Kidney capillary endothelial cell (primary cell): ENCODE measurements at regions not wholly inside any gene's neighbourhood (a gene's known extent, or its start where the extent isn't known, plus 50 kb on each side); places are given as distances from the start of the nearest gene placed in this dataset.

ENCODE experiments used
- DNase-seq: peaks from one replicate; pipeline ENCODE4 v3.0.0-alpha.2; 2018; ENCODE audit warnings: low spot score

- DNase-seq, result no peak
These were observed 95.2 kb downstream of the PDGFA start for GRCh38 chr7:424301-424935.

GRCh38 chr7:424961-425793, 94.5 kb downstream of the PDGFA start:
- no peak for DNase-seq

DNA sequence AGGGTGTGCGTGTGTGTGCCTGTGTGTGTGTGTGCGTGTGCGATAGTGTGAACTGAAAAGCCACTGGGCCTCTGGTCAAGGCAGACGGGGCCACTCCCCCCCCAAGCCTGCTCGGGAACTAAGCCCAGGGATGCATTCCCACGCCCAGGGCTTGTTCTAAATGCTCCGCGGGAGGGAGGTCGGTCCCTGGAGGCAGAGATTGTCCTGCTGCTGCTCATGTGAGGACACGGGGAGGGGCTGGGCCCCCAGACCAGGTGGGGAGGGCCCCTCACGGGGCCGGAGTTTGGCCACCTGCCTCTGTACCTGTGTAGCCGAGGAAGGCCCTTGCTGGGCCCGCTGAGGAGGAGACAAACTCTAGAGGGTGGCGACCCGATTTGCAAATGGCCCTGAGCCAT, 93.9 kb downstream of the PDGFA start:
- no peak for DNase-seq

GRCh38 chr7:426510-426909, 93.1 kb downstream of the PDGFA start:
- DNase-seq, result no peak

DNA sequence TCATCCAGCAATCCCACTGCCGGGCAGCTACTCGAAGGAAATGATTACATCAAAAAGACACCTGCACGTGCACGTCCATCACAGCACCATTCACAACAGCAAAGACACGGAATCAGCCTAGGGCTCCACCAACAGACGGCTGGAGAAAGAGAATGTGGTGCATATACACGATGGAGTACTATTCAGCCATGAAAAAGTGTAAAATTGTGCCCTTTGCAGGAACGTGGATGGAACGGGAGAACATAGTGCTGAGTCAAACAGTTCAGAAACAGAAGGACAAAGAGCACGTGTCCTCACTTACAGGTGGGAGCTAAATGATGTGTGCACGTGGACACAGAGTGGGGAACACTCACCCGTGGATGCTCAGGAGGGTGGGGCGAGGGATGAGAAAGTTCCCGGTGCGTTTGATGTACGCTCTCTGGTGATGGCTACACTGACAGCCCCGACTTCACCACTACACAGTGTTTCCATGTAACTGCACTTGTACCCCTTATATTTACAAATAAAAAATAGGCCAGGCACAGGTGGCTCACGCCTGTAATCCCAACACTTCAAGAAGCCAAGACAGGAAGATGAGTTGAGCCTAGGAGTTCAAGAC, 92.0 kb downstream of the PDGFA start:
- DNase-seq, result no peak

- no peak for DNase-seq
These were observed 91.3 kb downstream of the PDGFA start for GRCh38 chr7:428387-428786.

GRCh38 chr7:428927-429827, 90.5 kb downstream of the PDGFA start:
- no peak for DNase-seq

DNA sequence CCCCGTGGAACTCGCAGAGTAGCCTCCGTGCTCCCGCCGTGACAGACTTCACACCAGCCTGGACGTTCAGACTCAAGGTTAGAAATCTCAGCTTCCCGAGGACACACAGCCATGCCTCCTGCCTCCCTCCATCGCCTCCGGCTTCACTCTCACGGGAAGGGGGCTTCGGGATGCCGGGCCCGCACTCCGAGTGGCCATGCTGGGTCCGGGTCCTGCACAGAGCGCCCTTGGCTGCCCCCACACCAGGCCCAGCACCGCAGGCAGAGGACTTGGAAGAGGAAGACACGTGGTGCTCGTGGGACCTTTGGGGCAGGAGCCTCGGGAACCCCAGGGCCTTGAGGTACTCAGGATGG, 89.8 kb downstream of the PDGFA start:
- DNase-seq, result no peak

DNA sequence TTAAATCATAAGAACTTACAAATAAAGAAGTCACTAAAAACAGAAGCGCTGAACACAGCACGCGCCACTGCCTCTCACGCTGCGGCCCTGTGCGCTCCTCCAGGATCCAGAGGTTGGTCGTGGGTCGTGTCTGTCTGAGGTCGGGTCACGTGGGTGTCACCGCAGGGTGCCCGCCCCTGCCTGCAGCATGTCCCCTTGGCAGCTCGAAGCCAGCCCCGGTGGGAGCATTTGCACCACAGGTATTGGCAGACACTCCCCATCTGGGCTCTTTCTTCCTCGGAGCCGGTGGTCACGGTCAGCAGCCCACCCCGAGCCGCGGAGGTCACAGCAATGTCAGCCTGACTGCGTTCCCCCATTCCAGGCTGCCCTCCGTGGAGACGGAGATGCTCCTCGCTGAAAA, 88.6 kb downstream of the PDGFA start:
- no peak for DNase-seq

- no peak for DNase-seq
These were observed 88.0 kb downstream of the PDGFA start for GRCh38 chr7:431658-432111.

GRCh38 chr7:432256-432655, 87.4 kb downstream of the PDGFA start:
- DNase-seq, result no peak

- DNase-seq, result no peak
These were observed 86.7 kb downstream of the PDGFA start for GRCh38 chr7:432933-433332.

DNA sequence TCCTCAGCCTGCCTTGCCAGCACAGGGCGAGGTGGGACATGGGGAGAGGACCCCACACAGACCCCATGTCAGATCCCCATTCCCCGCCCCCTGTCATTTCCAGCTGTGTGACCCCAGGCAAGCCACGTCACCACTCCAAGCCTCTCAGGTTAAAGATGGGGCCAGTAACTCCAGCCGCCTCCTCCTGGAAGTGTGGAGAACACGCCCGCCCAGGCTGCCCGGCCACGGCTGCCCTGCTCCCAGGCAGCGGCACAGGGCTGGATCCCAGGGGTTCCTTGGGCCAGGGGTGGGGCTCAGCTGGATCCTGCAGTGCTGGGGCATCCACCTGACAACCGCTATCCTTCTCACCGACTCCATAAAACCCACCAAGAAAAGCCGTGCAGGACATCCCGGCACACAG, 86.1 kb downstream of the PDGFA start:
- no peak for DNase-seq

GRCh38 chr7:434891-435629, 84.6 kb downstream of the PDGFA start:
- DNase-seq, result no peak

GRCh38 chr7:435630-436366, 83.8 kb downstream of the PDGFA start:
- no peak for DNase-seq

DNA sequence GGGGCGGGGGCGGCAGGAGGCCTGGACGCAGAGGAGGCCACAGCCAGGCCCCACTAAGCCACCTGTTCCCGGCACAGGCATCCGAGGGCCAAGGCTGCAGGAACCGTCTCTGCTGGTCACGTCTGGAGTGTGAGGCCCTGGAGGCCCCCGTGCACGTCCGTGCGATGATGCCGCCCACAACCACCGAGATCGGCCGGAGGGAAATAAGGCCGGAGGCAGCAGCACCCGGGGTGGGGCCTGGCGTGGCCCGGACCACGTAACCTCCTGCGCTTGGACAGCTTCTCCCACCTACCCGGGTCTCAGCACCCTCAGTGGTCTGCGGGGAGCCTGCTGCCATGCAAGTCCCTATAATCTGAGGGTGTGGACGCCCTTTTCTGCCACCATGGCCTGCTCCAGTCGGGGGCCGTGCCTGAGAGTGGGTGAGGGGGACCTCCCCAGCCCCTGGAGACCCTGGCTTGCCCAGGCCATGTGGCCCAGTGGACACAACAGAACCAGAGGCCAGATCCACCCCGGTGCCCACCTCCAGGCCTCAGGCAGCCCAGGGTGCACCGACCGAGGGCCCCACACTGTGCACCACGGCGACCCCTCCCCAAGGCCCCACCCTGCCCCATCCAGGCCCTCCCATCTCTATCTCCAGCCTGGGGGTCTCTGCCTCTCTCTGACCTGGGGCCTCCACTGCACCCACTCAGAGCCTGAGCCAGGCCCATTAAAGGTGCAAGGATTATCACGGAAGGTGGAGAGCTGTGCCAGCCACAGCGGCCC, 83.1 kb downstream of the PDGFA start:
- no peak for DNase-seq

GRCh38 chr7:437329-438251, 82.1 kb downstream of the PDGFA start:
- DNase-seq, result no peak

- no peak for DNase-seq
These were observed 81.3 kb downstream of the PDGFA start for GRCh38 chr7:438361-438760.

DNA sequence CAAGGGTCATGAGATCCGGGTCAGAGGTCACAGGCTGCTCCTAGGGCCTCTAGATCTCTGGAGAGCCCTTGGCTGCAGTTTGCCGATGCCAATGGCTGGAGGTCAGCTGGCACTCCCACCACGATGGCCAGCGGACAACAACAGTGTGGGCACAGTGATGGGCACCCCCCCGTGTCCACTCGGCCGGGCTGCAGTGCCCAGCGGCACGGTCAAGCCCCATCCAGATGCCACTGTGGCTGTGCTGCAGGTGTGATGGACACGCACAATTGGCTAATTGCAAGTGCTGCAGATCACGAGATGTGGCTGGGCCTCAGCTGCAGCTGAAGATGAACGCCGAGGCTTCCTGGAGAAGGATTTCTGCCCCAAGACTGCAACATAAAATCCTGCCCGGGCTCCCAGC, 80.7 kb downstream of the PDGFA start:
- DNase-seq, result no peak
